Stimulated activated CD4-positive, alpha-beta T cell treated with anti-CD3 and anti-CD28 coated beads, TNF-alpha, amount 100 ng/mL, for 24 hours (primary cell): ENCODE measurements at regions not wholly inside any gene's neighbourhood (a gene's known extent, or its start where the extent isn't known, plus 50 kb on each side); places are given as distances from the start of the nearest gene placed in this dataset.

Experiments used
- DNase-seq, 3 experiments: peaks; one replicate each; pipeline ENCODE4 v3.0.0-alpha.2; 2020; ENCODE audit warnings: low read depth in 3 of 3

DNA sequence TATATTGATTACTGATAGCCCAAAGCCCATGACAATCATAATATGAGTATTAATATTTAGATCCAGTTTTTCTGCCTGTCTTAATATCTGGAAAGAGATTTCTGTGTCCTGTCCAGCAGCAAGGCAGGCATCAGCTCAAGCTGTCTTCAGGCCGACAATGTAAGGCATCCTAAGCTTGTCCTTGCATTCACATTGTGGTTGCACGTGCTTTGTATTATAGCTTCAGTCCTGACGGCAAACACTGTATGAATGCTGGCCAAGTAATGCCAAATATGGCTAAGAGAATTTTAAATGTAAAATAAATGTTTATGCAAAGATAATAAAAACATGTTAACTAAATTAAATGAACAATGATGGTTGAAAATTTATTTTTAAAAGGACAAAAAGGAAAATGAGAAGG is 255.7 kb upstream of the RPS6KA3 start:
- DNase-seq = no peak

DNA sequence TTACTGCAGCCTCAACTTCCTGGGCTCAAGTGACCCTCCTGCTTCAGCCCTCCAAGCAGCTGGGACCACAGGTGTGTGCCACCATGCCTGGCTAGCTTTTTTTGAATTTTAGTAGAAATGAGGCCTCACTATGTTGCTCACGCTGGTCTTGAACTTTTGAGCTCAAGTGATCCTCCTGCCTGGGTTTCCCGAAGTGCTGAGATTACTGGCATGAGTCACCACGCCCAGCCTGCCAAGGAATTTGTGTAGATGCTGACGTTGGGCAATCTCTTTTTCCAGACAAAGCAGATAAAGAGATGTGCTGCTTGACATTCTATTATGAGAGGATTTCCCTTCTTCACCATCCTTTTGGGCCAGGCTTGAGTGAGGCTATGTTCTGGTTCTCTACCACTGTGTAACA is 254.5 kb upstream of the RPS6KA3 start:
- no peak for DNase-seq

DNA sequence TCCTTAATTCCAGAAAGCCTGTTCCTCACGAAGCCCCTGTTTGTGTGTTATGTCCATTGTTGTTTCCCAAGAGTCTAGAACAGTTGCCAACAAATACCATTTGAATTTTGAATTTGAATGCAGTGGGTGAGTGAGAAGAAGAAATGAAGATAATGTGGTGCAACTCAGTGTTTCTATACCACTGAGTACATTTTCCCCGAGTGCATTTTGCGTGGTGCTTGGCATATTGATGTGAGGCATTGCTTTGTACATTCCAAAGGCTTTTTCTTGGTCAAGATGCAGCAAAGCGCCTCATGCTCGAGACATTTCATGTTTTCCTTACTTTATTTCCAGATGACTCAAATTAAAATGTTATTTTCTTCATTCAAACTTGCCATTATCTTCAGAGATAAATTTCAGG is 253.1 kb upstream of the RPS6KA3 start:
- DNase-seq = no peak

DNA sequence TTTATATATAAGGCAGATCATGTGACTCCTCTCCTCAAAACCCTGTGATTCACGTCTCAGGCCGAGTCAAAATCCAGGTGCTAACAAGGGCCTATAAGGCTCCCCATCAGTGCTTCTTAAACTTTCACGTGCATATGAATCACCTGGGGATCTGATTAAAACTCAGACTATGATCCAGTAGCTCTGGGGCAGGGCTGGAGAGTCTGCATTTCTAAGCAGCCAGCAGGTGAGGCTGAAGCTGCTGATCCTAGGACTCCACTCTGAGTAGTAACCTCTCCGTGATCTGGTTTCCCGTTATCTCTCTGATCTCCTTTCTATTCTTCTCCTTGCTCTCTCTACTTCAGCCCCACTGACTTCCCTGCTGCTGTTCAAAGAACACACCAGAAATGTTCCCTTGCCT is 252.4 kb upstream of the RPS6KA3 start:
- DNase-seq = no peak

DNA sequence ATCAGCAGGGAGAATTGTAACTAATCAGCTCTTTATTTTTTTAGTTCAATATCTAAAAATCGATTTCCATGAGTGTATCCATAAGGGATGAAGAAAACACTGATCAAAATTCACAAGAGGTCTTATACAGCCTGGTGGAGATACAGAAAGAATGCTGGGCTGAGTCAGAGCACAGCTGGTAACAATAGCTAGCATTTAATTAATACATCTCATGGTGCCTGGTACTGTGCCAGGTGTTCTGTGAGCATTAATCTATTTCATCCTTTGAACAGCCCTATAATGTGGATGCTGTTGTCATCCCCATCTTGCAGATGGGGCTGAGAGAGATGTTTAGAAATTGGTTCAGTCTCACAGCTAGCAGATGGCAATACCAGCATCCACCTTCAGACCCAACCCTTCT is 250.9 kb upstream of the RPS6KA3 start:
- DNase-seq = no peak

DNA sequence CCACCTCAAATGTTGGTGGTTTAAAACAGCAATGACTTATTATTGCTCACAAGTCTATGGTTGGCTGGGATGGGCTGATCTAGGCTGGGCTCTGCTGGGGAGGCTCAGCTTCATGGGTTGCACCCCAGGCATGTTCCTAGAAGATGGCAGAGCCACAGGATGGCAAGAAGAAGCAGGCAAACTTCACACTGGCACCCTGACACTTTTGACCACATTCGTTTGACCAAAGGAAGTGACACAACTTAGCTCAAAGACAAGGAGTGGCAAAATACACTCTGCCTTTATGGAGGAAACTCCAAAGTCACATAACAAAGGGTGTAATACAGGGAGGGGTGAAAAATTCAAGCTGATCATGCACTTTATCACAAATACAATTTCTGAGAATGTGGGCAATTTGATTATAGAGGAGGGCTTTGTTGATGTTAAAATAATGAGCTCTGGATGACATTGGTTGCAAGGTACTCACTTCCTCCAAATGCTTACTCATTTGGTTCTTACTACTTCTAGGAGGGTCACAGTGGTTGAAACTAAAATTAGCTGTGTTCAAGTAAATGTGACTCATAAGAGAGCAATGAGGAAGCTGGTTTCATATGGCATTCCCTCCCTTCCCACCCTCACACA is 249.2 kb upstream of the RPS6KA3 start:
- no peak for DNase-seq

DNA sequence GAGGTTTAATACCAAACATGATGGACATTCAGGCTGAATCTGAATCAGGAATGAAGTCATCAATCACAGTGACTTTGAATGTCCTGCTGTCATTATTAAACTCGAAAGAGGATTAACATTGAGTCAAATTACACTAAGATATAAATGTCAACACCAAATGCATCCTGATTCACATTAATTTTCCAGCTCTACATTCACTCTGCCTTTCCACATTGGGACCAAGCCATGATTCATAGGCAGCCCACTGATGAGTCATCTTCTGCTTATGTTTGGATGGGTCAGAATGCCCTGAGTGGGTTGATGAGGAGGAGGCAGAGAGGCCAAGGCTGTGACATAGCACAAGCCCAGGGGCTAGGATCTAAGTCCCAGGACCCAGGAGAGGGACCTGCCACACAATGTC is 247.6 kb upstream of the RPS6KA3 start:
- no peak for DNase-seq

DNA sequence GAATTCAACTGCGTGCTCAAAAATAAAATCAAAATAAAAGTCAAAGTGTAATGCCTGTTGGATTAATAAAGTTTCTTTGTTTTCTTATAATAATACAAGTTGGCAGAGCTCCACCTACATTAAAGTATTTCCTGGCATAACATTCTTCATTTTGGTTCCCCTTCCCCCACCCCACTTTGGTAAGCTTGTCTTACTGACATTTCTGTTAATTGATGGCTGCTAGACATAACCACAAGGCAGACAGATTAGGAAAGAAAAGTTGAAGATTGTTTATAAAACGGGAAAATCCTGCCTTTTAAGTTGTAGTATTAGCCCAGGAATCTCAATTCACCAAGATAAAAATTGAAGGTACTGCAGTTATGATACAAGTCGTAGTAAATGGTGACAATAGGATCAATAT is 246.5 kb upstream of the RPS6KA3 start:
- DNase-seq = no peak

DNA sequence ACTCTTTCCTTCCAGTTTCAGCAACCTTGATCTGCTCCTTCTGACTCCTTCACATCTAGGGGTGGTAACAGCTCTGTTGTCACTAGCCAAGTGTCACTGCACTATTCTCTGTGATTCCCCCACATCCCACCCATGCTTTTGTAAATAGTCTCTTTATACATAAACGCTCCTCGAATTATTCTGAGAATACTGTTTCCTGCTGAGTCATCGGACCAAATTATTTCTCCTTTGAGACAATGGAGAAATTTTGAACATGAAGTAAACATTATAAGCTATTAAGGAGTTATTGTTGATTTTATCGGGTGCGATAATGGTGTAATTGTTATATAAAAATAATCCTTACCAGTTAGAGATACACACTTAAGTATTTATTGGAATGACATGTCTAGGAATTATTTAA is 245.1 kb upstream of the RPS6KA3 start:
- no peak for DNase-seq

DNA sequence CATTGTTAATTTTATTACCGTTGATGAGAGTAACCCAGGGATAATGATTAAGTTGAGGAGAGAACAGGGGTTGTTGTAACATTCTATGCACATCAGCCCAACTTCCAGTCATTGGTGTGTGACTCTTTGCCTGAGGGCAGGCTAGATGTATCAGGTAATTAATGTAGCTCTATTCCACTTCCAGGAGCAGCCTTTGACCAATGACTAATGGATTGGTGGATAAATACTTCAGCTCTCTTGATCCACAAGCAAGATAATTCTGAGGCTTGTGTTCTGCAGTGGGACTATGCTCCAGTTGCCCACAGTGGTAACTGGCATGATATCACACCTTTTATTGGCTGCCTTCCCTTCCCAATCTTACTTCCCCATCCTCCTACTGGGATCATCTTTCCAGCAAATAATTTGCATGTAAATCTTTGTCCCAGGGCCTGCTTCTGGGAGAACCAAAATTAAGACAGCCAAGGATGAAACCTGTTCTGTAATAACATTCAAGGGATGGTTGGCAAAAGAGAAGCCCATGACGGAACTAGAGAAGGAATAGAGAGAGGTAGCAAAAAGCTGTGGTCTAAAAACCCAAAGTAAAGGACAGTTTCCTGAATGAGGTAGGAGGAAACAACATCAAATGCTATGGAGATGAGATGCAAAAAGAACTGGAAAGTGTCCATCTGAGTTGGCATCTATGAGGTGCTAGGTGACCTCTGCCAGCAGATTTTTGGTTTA is 241.4 kb upstream of the RPS6KA3 start:
- no peak for DNase-seq

DNA sequence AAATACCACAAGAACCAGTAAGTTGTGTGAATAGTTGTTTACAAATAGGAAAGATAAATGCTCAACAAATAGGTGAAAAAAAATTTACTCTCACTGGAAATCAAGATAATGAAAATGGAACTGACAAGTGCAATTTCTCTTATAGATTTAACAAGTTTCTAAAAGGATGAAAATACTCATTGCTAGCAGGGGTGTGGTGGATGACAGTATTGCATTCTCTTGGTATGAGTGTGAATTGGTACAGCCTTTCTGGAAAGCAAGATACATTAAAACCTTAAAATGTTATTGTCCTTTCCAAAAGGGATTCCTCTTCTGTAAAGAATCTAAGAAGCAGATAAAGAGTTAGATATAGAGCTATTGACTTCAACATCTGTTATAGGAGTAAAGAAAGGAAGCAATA is 240.0 kb upstream of the RPS6KA3 start:
- no peak for DNase-seq

DNA sequence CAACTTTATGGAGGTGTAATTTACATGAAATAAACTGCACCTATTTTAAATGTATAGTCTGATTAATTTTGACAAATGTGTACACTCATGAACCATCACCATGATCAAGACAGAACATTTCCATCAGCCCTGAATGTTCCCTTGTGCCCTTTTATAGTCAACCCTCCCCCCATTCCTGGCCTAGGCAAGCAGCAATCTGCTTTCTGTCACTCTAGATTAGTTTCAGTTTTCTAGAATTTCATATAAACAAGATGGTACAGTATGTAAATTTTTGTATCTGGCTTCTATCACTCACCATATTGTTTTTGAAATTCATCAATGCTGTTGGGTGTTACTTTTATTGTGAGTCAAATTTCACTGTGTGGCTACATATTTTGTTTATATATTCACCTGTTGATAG is 234.2 kb upstream of the RPS6KA3 start:
- no peak for DNase-seq

DNA sequence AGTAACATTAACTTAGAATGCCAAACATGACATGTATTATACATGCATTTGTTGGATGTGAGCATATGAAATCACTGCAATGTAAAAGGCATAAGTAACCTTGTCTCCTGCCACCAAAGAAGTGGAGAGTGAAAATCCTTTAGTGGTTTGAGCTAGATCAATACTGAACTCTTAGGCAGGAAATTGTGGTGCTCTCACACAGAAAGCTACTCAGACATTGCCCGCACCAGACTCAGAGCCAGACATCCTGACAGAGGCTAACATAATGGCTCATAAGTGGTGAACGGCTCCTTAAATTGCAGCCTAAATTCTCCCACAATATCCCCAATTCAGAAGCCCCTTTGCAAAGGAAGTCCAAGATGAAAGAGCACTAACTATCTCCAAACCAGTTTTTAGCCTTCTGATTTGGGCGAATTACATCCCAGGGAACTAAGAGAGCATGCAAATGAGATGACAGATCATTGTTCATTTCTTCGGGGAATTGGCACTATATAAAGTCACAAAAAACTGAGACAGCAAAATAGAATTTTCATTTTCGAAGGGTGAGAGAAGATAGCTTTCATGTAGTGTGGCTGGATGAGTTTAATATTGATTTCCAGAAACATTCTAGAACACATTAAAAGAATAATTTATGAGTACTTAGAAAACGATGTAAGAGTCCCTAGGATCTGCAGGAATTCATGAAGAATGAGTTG is 233.6 kb upstream of the RPS6KA3 start:
- no peak for DNase-seq

DNA sequence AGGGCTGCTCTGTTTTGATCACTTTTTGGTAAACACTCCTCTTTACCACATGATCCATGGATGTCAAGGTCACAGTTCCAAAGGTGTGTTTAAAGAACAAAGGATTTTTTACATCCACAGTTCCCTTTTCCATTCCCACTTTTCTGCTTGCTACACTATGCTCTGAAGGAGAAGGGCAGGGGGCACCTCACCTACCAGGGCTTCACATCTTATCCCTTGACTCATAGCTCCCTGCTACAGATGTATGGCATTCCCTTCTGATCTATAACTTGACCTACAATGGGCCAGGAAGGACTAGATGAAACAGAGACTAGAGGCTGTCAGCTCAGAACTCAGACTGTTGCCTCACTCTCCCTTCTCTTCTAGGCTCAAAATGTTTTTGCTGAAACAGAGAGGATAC is 233.1 kb upstream of the RPS6KA3 start:
- no peak for DNase-seq

DNA sequence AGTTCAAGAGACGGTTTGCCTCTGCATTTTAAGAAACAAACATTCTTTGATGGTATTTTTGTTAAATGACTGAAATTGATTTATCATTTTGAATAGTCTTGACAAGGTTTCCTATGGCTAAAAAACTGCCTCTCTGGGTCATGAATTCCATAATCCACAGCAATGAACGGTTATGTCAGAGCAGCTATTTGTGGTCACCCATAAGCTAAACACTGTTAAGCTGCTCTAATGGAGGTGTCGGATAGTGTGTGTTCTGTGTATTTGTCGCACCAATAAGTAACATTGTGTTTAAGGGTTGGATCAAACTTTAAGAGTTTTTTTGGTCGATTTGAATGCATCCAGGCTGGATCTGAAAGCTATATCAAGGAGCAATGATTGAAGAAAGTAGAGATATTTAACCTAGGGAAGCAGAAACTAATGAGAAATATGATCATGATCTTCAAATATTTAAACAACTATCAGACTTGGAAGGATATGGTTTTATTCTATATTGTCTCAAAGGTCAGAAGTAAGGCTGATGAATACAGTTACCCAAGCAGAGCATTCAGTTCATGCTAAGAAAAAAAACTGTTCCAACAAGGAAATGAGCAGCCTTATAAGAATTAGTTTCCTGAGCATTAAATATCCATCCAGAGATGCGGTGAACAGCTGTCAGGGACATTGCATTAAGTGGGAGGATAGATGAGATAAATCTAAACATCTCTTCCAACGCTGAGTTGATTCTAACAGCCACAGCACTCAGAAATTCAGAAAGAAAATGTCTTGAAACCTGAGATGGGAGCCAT is 232.3 kb upstream of the RPS6KA3 start:
- no peak for DNase-seq

DNA sequence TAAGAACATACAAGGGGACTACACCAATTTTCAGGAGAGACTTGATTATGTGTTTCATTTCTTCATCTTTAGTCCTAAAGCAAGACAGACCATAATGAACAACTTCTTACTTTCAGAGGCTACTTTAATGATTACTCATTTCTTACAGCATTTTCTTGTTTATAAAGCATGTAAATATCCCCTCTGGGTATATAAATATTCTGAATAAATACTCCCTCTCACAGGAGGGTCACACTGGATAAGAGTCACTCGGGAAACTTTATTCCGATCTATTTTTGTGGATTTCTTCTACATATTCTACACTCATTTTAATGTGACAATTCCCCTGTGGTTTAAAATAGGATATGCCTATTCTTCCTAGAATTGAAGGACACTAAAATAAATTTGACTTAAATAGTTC is 228.9 kb upstream of the RPS6KA3 start:
- DNase-seq = no peak

DNA sequence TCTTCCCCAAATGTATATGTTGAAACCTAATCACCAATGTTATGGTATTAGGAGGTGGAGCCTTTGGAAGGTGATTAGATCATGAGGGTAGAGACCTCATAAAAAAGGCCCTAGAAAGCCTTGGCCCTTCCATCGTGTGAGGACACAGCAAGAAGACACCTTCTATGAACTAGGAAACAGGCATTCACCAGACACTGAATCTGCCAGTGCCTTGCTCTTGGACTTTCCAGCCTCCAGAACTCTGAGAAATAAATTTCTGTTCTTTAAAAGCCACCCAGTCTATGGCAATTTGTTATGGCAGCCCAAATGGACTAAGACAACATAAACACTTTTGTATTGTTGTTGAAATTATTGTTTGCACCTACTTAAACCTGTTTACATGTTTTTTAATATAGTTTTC is 221.8 kb upstream of the RPS6KA3 start:
- no peak for DNase-seq

DNA sequence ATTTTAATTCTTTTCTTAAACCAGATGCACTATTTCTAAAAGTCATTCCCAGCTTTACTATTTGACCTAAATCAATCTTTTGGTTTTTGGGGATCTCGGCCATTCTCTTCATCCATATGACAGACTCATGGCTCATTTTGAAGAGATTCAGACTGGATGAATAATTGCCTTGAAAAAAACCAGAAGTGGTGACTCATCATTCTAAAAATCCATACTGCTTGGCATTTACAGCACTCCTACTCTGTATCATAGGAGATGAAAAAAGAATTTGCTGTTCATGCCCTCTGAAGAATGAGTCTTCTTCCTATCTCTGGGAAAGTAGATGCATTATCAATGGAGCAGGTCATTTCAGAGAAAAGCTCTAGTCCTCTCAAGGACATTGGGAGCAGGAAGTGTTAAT is 220.5 kb upstream of the RPS6KA3 start:
- DNase-seq = no peak

DNA sequence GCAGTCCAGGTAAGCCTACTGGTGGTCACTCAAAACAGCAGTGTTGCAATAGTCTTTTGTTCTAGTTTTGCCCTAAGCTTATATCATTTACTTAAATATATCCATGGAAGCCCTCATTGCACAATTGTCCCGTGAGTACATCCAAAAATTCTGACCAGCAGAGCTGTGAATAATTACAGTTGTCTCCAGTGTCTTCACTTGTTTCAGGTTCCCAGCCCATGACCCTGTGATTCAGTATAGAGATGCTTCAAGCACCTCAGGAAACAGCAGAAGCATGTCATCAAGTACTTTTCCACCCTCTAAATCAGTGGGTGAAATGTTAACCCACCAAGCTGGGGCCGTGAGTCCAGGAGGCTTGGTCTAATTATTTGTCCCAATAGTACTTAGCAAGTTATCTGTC is 214.9 kb upstream of the RPS6KA3 start:
- DNase-seq = no peak

DNA sequence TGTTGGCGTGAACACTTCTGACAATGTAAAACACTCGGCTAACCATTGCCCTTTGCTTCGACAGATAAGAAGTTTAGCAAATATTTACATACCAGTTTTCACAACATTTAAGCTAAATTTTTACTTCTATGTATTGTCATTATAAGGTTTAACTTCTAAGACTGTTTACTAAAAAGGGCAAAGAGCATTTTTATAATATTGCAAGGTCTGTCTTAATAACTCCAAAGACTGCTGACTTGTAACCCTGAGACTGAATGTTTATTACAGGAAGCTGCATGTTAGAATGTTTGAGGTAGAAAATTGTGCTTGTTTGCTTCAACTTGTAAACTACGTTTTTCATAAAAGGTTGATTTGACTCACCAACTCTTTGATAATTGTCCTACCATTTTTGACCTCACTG is 213.2 kb upstream of the RPS6KA3 start:
- no peak for DNase-seq

DNA sequence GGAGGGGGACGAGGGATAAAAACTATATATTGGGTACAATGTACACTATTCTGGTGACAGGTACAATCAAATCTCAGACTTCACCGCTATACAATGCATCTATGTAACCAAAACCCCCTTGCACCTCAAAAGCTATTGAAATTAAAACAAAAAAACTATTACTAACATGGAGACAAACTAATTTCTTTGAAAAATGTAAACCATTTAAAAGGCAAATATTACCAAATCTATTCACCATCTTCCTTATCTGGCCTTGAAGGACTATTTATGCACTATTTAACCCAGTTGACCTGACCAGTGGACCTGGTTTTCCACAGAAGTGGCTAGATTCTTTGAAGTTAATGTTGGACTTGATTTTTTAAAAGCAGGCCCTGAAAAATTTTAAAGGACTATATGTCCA is 212.3 kb upstream of the RPS6KA3 start:
- DNase-seq = no peak

DNA sequence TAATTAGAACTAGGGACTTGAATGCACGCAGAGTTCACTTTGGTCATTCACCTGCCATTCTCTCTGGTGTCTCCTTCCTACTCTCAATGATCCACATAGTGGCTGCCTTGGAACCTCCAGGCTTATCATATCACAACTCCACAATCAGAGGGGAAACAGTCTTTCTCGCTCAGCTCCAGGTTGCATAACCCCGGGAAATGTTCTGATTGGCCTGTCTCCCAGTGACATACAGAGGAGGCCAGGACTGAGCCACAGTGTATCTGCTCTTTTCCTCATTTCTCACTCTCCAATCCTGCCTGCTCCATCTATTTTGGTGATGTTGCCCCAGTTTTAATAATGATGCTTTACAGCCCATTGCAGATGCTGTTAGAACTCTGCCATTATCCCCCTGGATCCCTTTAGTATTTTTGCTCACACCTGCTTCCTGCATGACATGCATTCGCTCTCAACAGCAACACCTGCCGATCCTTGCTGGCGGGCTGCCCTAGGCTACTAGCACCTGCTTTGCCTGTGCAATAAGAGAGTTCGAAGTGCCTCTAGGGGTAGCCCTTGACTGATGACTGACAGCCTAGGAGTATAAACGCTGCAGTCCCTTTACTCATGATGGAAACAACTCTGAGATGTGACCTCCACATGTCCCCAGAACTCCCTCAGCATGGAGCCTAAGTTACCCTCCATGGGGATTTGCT is 211.3 kb upstream of the RPS6KA3 start:
- DNase-seq = no peak
